ENCODE measurements at regions not wholly inside any gene's neighbourhood (a gene's known extent, or its start where the extent isn't known, plus 50 kb on each side); places are given as distances from the start of the nearest gene placed in this dataset.
"Not testable (repeated sequence)": the region's sequence is repeated elsewhere in the genome, so short reads cannot be mapped to it uniquely, and the experiment has no call there.

DNA sequence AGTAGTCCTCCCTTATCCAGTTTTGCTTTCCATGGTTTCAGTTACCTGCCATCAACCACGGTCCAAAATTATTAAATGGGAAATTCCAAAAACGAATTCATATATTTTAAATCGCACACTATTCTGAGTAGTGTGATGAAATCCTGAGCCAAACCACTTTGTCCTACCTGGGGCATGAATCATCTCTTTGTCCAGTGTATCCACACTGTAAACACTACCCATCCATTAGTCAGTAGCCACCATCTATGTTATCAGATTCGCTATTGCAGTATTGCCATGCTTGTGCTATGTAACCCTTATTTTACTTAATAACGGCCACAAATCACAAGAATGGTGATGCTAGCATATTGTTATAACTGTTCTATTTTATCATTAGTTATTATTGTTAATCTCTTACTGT is 704.6 kb downstream of the SMARCA1 start:
- no peaks in the 10 kb centered on the region for H3K9me3 Mint-ChIP-seq

DNA sequence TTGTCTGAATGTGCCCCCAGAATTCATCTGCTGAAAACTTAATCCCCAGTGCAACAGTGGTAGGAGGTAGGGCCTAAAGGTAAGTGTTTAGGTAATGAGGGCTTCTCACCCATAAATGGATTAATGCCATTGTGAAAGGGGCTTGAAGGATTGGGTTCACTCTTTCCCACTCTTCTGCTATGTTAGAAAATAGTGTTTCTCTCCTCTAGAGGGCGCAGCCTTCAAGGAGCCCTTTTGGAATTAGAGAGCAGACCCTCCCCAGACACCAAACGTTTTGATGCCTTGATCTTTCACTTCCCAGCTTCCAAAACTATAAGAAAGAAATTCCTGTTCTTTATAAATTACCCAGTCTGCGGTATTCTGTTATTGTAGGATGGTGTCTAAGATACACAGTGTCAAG is 706.4 kb downstream of the SMARCA1 start:
- no peak for DNase-seq (ENCODE audit: extremely low spot score, unreplicated experiment)
- Mint-ChIP-seq H3K4me3 (no peak overlapping the region), H3K4me1 (ENCODE audit: unreplicated experiment) (no peaks in the 10 kb centered on the region), H3K27ac (no peak overlapping the region), H3K9me3 (no peaks in the 10 kb centered on the region), H3K36me3 (no peaks in the 10 kb centered on the region), H3K27me3 (no peaks in the 10 kb centered on the region)
- TF ChIP-seq, protein P1, sequence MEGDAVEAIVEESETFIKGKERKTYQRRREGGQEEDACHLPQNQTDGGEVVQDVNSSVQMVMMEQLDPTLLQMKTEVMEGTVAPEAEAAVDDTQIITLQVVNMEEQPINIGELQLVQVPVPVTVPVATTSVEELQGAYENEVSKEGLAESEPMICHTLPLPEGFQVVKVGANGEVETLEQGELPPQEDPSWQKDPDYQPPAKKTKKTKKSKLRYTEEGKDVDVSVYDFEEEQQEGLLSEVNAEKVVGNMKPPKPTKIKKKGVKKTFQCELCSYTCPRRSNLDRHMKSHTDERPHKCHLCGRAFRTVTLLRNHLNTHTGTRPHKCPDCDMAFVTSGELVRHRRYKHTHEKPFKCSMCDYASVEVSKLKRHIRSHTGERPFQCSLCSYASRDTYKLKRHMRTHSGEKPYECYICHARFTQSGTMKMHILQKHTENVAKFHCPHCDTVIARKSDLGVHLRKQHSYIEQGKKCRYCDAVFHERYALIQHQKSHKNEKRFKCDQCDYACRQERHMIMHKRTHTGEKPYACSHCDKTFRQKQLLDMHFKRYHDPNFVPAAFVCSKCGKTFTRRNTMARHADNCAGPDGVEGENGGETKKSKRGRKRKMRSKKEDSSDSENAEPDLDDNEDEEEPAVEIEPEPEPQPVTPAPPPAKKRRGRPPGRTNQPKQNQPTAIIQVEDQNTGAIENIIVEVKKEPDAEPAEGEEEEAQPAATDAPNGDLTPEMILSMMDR (conservative IDR thresholded peaks at IDR 0.05): peak; percentile 75

More for the DNA sequence above, 704.6 kb downstream of the SMARCA1 start:
- TF ChIP-seq, protein P1 (conservative IDR thresholded peaks at IDR 0.05): no peak
- no peak for DNase-seq (ENCODE audit: extremely low spot score, unreplicated experiment)
- no peaks in the 10 kb centered on the region for H3K4me1 Mint-ChIP-seq (ENCODE audit: unreplicated experiment)
- H3K4me3 Mint-ChIP-seq: no peak overlapping the region
- H3K36me3 Mint-ChIP-seq: no peaks in the 10 kb centered on the region
- H3K27ac Mint-ChIP-seq: no peak overlapping the region
- H3K27me3 Mint-ChIP-seq: no peaks in the 10 kb centered on the region

DNA sequence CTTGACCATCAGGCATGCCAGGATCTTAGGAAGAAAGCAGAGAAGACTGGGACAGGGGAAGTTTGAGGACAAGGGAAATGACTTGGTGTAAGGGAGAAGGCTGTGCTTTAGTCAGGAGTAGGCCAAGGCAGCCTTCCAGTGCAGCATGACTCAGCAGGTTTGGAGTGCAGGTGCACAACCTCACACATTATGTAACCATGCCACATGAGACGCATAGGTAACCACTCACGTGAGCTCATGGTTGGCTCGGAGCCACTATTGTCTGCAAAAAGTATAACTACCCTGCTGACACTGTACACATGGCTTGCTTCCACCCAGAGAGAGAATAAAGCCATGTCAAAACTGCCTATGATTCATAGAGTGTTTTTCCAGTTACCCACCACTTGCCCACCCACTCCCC is 715.9 kb downstream of the SMARCA1 start:
- TF ChIP-seq, protein P1 (conservative IDR thresholded peaks at IDR 0.05): no peak
- no peak overlapping the region for H3K27ac Mint-ChIP-seq

DNA sequence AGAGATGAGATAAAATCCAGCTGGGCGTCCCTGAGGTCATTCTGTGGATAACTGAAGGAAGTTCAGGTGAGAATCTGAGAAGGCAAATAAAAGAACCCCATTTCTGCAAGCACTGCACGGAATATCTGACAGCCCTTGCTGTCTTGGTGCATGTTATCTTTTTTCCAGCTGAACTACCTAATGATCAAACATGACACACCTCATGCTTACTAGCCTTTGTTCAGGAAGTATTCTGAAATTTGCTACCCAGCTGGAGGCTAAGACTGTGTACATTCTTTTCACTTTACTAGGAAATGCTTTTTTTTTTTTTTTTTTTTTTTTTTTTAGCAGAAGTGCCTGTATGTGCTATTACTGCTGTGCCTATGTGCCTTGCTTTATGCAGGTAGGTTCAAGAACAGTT is 718.1 kb downstream of the SMARCA1 start:
- DNase-seq (ENCODE audit: extremely low spot score, unreplicated experiment): no peak
- Mint-ChIP-seq H3K36me3 (no peaks in the 10 kb centered on the region), H3K27ac (peak overlapping the region; percentile 67), H3K4me3 (no peak overlapping the region), H3K27me3 (no peaks in the 10 kb centered on the region), H3K9me3 (peaks cover 8% of the 10 kb centered on the region), H3K4me1 (ENCODE audit: unreplicated experiment) (no peaks in the 10 kb centered on the region)
- TF ChIP-seq, protein P1 (conservative IDR thresholded peaks at IDR 0.05): no peak

More for the DNA sequence above, 715.9 kb downstream of the SMARCA1 start:
- H3K27me3 Mint-ChIP-seq: no peaks in the 10 kb centered on the region
- H3K36me3 Mint-ChIP-seq: no peaks in the 10 kb centered on the region
- no peak overlapping the region for H3K4me3 Mint-ChIP-seq
- DNase-seq (ENCODE audit: extremely low spot score, unreplicated experiment): no peak
- H3K9me3 Mint-ChIP-seq: peaks cover 8% of the 10 kb centered on the region
- H3K4me1 Mint-ChIP-seq (ENCODE audit: unreplicated experiment): no peaks in the 10 kb centered on the region

DNA sequence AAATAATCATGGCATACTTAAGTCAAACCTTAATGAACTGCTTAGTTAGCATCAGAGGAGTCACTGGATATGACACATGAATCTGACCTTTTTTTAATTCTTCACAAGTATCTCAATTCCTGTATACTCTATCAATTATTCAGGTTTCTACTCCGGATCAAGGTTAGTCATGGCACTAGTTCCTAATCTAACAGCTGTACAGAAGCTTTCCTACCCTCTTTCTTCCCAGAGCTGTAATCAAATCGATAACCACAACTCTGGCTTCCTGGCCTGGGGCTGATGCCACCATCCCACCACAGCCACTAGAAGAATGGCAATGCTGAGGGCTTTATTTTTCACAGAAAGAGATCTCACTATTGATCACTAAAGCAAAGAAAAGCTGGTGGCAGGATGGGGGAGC is 718.5 kb downstream of the SMARCA1 start:
- H3K4me3 Mint-ChIP-seq: no peak overlapping the region
- H3K27ac Mint-ChIP-seq: peak overlapping the region; percentile 67
- DNase-seq (ENCODE audit: extremely low spot score, unreplicated experiment): no peak
- H3K9me3 Mint-ChIP-seq: peaks cover 8% of the 10 kb centered on the region
- H3K4me1 Mint-ChIP-seq (ENCODE audit: unreplicated experiment): no peaks in the 10 kb centered on the region
- TF ChIP-seq, protein P1 (conservative IDR thresholded peaks at IDR 0.05): no peak
- H3K36me3 Mint-ChIP-seq: no peaks in the 10 kb centered on the region
- no peaks in the 10 kb centered on the region for H3K27me3 Mint-ChIP-seq

DNA sequence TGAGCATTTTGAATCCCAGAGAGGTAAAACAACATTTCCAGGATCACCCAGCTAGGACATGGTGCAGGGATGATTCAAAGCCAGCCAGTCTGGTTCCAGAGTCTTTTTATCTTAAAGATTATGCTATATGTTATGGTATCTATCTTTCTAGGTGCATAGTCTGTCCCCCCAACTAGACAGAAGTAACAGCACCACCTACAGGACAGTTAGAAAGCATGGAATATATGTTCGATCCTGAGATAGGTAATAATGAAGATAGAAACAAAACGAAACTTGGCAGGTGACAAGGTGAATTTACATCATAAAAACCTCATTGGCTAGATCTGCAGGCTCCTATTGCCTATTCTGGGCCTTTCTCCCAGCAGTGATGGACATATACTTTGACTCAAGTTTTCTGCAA is 723.2 kb downstream of the SMARCA1 start:
- no peak for DNase-seq (ENCODE audit: extremely low spot score, unreplicated experiment)
- Mint-ChIP-seq H3K36me3 (no peaks in the 10 kb centered on the region), H3K27ac (no peak overlapping the region), H3K9me3 (peaks cover 12% of the 10 kb centered on the region), H3K4me3 (no peak overlapping the region), H3K4me1 (ENCODE audit: unreplicated experiment) (no peaks in the 10 kb centered on the region), H3K27me3 (no peaks in the 10 kb centered on the region)
- TF ChIP-seq, protein P1 (conservative IDR thresholded peaks at IDR 0.05): peak; percentile 61

DNA sequence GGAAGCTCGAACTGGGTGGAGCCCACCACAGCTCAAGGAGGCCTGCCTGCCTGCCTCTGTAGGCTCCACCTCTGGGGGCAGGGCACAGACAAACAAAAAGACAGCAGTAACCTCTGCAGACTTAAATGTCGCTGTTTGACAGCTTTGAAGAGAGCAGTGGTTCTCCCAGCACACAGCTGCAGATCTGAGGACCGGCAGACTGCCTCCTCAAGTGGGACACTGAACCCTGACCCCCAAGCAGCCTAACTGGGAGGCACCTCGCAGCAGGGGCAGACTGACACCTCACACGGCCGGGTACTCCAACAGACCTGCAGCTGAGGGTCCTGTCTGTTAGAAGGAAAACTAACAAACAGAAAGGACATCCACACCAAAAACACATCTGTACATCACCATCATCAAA is 730.9 kb upstream of the ACTRT1 start:
- H3K9me3 Mint-ChIP-seq; H3K36me3 Mint-ChIP-seq; H3K4me1 Mint-ChIP-seq (ENCODE audit: unreplicated experiment); H3K27me3 Mint-ChIP-seq; DNase-seq (ENCODE audit: extremely low spot score, unreplicated experiment); H3K27ac Mint-ChIP-seq: not testable (repeated sequence)
- H3K4me3 Mint-ChIP-seq: peak overlapping the region; percentile 28

All from type B pancreatic cell (in vitro differentiated cells).